GM12864 (cell line): ENCODE measurements at regions not wholly inside any gene's neighbourhood (a gene's known extent, or its start where the extent isn't known, plus 50 kb on each side); places are given as distances from the start of the nearest gene placed in this dataset.

ENCODE experiments used
- DNase-seq: peaks from one replicate; pipeline ENCODE4 v3.0.0-alpha.2; 2011; ENCODE audit warnings: low read depth
- H3K4me3 ChIP-seq: 2 replicates; pipeline ENCODE4 v1.5.1; 2011; ENCODE audit warnings: mild to moderate bottlenecking, low read depth, low read length, control low read depth
- CTCF ChIP-seq: IDR thresholded peaks from 2 replicates; pipeline ENCODE4 v1.5.1; 2011; ENCODE audit warnings: low read depth, mild to moderate bottlenecking, moderate library complexity, low read length, control low read depth, inconsistent platforms; ENCODE audit errors: missing control alignments

DNA sequence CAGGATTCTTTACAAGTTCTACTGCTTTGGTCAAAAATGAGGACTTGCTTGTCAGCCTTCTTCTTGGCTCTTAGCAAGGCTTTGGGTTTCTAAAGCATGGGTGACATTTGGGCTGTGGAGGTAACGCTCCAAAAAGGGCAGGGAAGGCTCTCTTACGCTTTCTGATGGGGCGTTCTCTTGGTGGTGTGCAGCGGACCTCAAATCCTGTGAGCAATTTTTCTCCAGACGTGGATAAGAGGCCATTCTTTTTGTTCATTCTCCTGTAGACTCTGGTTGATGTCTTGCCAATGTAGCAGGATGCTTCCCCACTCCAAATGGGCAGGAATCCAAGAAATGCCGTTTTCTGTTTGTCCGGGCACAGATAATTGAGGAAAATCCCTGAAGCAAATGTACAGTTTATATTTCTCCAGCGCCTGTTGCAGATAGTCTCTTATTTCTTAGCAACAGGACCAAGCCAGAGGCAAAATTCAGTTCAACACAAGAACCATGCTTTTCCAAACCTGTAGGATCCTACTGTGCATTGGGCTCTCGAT, 138.4 kb upstream of the NFE2L3 start:
- DNase-seq = peak; percentile 12
- H3K4me3 ChIP-seq = no peak overlapping the region
- no peak for TF ChIP-seq CTCF

DNA sequence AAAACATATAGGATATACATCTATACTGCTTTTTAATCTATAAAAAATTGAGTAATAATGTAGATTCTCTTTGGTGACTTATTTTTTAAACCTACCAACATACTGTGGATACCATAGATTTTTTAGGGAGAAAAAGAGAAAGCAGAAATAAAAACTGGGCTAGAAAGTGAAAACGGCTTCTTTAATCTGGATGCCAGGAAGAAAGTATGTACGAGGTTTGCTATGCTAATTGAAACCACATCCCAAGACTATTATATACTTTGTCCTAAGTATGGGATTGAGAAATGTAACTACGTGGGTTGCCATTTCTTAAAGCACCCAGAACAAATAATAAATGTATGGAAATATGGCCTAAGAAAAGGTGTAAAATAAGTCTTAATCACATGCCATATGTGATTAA, 129.0 kb upstream of the NFE2L3 start:
- TF ChIP-seq CTCF = no peak
- DNase-seq = no peak
- H3K4me3 ChIP-seq = no peak overlapping the region

GRCh38 chr7:26029911-26030310, 122.1 kb upstream of the NFE2L3 start:
- DNase-seq = no peak
- no peak overlapping the region for H3K4me3 ChIP-seq
- TF ChIP-seq CTCF = no peak

DNA sequence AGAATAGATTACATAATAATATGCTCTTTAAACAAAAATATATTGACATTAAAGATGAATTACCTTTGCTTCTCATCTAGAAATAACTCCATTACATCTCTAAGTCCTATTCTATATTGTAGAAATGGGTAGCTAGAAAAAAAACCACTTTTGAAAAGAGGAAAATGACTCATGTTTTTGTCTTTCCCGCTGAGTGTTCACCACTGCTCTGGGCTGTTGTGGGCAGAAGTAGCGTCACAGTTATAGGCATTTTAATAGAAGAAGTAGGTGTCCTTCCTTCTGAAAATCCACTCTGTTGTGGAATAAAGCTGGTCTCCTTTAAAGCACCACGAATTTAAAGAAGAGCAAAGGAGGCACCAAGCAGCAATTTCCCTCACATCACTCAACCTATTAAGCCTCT, 117.6 kb upstream of the NFE2L3 start:
- no peak for DNase-seq
- no peak for TF ChIP-seq CTCF
- H3K4me3 ChIP-seq = no peak overlapping the region

GRCh38 chr7:26035552-26035951, 116.4 kb upstream of the NFE2L3 start:
- no peak for DNase-seq
- no peak overlapping the region for H3K4me3 ChIP-seq
- TF ChIP-seq CTCF = no peak

DNA sequence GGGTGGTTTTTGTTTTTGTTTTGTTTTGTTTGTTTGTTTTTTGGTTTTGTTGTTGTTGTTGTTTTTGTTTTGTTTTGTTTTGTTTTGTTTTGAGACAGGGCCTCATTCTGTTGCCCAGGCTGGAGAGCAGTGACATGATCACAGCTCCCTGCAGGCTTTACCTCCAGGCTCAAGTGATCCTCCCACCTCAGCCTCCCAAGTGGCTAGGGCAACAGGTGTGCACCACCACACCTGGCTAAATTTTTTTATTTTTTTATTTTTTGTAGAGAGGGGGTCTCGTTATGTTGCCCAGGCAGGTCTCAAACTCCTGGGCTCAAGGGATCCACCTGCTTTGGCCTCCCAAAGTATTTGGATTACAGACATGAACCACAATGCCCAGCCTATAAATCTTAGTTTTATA, 115.9 kb upstream of the NFE2L3 start:
- no peak overlapping the region for H3K4me3 ChIP-seq
- no peak for TF ChIP-seq CTCF
- no peak for DNase-seq

DNA sequence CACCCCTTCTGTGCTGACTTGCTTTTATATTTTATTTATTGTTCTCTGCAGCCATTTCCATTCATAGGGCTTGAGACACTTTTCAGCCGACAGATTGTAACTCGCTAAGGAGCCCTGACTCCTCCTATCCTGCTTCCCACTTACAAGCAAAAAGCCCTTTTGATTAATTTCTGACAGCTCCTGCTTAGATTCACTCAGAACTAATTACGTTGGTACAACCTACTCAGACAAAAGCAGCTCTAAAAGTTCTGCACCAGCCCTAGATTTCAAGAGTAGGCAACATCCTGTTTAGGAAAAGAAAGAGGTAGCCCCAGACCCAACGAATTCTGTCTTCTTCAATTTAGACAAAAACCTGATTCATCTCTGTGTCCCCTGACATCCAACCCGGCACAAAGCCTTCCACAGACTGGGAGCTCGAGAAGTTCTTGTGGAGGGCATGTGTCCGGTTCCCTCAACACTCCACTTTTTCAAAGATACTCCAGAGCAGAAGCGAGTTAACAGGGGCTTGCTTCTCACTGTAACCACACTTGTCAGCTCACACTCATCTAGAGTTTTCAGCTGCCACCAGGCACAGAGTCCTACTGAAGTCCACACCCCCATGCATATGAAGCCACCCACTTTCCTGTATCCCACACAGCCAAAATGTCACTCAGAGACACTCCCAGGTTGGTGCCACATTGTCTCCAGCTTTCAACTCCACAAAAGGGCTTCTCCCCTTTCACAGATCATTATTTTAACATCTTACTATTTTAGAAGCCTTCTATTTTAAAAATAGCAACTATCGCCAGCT, 113.6 kb upstream of the NFE2L3 start:
- no peak overlapping the region for H3K4me3 ChIP-seq
- TF ChIP-seq CTCF = no peak

More for the DNA sequence above, 113.6 kb upstream of the NFE2L3 start:
- no peak for DNase-seq
